ACHN (cell line): ENCODE measurements at regions not wholly inside any gene's neighbourhood (a gene's known extent, or its start where the extent isn't known, plus 50 kb on each side); places are given as distances from the start of the nearest gene placed in this dataset.
"Not testable (repeated sequence)": the region's sequence is repeated elsewhere in the genome, so short reads cannot be mapped to it uniquely, and the experiment has no call there.

Experiments used
- DNase-seq: peaks from one replicate; pipeline ENCODE4 v3.0.0-alpha.2; 2015
- in situ Hi-C: cut with HindIII; loops from 2 replicates; pipeline ENCODE4 v1.10.0; 2017; ENCODE audit warnings: low sequenced_read_pairs, low pct_ligation_motif_present, low pct_unique_long_range_greater_than_20kb

DNA sequence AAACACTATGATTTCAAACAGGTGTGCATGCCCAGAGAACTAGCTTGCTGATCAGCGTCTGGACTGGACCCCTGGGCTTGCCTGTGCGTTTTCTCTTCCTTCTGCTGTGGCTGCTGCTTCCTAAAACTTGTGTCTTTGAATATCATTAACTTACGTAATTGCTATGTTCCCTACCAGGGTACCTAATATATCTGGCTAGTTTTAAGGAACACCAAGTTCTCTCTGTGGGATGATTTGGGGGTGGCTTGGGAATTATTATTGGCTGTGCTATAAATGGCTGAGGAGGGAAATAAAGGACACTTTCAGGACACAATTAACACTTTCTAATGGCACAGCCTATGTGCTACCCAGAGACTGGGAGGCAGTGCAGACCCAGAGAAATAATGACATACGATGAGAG lies 606.0 kb upstream of the RBFOX1 start:
- in situ Hi-C loops, result no loop called here
- no peak for DNase-seq

DNA sequence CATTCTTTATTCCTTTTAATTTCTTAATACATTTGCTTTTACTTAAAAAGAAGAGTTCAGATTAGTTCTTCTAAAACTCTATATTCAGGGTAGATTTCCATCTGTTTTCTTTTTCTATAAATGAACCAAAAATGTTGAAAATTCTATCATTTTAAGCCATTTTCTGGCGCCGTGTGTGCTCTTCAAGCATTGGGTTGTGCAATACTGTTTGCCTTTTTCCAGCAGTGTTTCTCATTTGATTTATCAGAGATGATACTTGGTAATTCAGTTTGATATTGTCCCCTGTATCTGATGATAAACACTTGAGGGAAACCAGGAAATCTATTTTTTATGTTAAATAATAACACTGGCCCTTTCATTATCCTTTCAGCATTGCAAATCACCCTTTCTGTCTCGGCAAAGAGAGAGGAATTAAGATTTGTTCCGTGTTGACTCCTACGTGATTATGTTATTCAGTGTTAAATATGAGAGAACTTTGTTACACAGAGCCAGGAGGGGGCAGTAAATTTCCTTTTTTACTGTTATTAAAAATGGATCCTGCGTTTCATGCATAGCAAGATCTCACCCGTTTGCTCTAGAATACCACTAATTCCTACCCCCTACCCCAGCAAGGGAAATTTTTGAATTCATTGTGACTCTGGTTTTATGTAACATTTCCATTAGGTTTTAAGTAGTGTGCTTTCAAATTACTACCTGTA lies 606.9 kb upstream of the RBFOX1 start:
- DNase-seq, result peak; percentile 76
- in situ Hi-C loops, result no loop called here

DNA sequence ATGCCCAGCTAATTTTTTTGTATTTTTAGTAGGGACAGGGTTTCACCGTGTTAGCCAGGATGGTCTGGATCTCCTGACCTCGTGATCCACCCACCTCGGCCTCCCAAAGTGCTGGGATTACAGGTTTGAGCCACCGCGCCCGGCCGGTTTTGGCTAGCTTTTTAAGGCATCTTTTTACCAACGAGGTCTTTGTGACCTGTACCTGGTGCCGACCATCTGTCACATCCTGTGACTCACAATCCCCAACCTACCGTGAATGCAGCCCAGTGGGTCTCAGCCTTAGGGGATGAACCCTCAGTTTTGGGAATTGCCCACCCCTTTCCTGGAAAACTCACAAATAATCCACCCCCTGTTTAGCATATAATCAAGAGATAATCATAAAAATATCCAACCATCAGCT lies 607.4 kb upstream of the RBFOX1 start:
- DNase-seq, in situ Hi-C loops: not testable (repeated sequence)

DNA sequence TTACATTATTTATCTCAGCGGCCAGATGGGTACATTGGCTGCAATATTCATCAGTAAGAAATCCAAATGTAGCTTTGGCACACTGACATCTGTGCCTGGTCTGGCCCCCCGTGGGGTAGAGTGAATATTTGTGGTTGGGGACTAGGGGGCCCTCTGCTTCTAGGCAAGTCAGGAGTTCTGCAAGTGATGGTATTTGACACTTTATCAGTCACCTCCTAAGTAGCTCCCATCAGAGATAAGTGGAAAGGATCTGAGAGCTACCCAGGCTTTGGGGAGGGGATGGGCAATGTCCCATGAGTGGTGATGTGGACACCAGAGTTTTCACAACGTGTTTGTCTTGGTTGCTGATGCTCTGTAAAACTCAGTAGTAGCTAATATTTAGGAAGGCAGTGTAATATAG lies 609.9 kb upstream of the RBFOX1 start:
- no peak for DNase-seq
- in situ Hi-C loops, result loop anchor here (25.0 kb wide), 1 partner anchor 465 kb away; no protein-coding TSS in a partner anchor

DNA sequence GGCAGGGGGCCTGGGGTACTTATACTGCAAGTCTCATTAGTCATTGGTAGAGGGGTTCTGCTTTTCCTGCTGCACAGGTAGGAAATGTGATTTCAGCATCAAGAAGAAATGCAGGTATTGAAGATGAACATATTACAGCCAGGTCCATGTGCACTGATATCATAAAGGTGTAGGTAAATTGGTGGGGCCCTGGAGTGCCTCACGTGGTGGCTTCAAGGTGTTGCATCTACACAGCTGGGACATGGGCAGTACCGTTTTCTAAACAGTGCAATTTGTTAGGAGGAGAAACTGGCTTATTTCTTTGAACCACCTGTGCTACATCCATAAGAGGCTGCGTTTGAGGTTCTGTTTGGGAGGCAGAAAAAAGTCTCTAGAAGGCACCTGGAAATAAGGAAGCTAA lies 618.1 kb upstream of the RBFOX1 start:
- no peak for DNase-seq
- in situ Hi-C loops, result loop anchor here (25.0 kb wide), 1 partner anchor 473 kb away; no protein-coding TSS in a partner anchor

DNA sequence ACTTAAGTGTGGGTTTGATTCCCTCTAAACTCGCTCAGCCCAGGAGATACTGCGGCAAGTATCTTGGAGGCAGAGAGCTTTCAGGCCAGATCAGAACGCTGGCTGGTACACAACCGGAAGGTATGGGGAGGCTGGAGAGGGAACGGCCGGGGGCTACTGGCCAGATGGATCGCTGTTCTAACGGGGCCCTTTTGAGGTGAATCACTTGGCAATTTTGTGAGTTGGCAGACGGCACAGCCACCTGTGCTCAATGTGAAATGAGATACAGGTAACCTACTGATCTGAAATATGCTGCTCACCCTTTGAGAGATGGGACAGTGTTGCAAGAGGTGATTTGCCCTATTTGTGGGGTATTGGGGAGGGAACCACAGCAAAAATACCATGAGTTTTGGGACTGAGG lies 622.9 kb upstream of the RBFOX1 start:
- in situ Hi-C loops, result loop anchor here (25.0 kb wide), 1 partner anchor 478 kb away; no protein-coding TSS in a partner anchor

DNA sequence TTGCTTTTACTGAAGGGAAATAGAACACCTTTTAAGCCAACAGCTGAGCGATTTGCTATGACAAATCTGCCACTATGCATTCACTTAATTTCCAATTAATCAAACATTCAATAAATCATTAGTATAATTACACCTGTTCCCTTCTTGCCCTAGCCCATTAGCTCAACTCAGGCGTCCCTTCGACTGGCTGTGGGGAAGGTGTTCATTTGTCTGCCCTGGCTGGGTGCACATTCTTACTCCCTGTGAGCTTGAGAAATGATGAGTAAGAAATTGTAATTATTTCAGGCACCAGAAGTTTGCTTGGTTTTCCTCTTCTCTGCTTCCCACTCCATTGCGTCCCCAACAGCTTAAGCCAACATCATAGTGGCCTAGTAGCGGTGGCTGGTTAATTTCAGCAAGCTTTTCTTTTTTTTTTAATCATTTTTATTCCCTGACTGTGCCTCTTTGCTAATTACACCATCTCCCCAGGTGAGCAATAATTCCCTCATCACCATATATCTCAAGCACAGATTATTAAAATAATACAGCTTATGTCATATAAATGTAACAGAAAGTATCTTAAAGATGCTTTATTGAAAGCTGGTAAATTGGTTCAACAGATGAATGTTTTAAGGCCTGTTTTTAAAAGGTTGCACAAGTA lies 623.9 kb upstream of the RBFOX1 start:
- in situ Hi-C loops, result loop anchor here (25.0 kb wide), 1 partner anchor 479 kb away; no protein-coding TSS in a partner anchor
- no peak for DNase-seq

More for the DNA sequence above, 622.9 kb upstream of the RBFOX1 start:
- no peak for DNase-seq

DNA sequence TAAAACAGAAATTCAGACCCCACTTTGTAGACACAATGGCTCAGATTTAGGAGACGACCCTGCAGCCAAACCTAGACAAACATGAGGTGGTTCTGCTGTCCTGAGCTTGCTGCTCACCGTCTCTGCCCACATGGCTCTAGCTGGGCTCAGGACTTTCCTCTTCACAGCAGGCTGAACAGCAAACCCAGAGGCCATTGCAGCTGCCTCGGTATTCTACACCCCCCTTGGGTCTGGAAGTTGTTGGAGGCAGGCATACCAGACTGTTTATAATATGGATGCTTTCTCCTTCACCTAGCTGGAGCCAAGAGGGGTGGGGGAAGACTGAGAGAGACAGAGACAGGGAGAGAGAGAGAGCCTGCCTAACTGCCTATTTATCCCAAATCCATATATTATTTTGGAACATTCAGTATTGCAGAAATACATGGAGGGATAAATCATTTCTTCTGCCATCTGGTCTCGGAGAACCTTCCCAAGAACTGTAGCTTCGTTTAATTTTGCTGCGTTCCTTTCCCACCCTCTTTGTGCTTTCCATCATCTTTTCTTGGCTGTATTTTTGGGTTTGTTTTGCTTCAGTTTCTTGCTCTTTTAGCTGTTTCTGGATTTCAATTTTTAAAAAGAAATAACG lies 628.2 kb upstream of the RBFOX1 start:
- in situ Hi-C loops, result loop anchor here (25.0 kb wide), 1 partner anchor 483 kb away; no protein-coding TSS in a partner anchor

DNA sequence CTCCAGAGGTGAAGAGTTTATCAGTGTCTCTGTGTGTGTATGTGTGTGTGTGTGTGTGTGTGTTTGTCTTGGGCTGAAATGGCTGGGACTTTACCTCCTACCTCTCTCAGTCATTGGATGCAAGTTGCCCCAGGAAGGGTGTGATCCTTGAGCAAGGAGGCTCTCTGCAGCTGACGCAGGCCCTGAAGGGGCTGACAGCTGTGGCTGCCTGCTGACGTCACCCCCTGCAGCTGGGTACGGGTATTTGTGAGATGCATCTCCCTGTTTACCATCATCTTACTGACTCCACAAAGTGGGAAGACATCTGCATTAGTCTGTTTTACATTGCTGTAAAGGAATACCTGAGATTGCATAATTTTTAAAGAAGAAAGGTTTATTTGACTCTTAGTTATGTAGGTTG lies 631.5 kb upstream of the RBFOX1 start:
- no peak for DNase-seq
- in situ Hi-C loops, result loop anchor here (25.0 kb wide), 1 partner anchor 486 kb away; no protein-coding TSS in a partner anchor

More for the DNA sequence above, 628.2 kb upstream of the RBFOX1 start:
- no peak for DNase-seq

DNA sequence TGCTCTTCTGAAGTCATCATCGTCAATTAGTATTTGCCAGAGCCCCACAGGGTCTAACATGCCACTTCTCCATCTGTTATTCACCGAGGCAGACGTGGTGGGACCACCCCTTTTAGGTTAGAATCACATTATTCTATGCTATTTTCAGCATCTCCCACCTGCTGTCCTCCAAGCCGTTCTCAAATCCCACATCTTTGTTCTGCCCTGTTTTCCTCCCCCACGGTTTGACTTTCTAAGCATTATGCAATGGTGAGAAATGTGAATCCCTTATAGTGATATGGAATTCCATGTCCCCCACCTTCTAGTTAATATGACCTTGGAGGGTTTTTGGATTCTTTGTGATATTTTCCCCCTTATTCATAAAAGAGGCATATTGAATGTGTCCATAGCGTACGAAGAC lies 634.1 kb upstream of the RBFOX1 start:
- in situ Hi-C loops, result no loop called here
- DNase-seq, result no peak

DNA sequence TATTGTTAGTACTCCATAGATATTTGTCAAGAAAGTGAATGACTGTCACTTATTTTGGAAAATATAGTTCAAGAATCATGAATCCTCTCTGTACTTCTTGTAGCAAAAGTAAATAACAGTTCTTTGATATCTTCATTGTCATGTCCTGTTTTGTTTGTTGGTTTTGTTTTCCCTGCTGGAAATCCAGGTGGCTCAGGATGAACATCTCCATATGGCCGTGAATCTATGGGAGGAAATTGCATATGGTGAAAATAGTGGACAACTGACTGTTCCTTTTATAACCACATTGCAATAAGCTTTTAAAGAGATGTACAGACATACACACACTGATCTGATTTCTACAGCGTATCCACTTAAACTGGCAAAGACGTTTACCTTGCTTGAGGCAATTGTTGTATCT lies 637.0 kb upstream of the RBFOX1 start:
- no peak for DNase-seq
- in situ Hi-C loops, result no loop called here

DNA sequence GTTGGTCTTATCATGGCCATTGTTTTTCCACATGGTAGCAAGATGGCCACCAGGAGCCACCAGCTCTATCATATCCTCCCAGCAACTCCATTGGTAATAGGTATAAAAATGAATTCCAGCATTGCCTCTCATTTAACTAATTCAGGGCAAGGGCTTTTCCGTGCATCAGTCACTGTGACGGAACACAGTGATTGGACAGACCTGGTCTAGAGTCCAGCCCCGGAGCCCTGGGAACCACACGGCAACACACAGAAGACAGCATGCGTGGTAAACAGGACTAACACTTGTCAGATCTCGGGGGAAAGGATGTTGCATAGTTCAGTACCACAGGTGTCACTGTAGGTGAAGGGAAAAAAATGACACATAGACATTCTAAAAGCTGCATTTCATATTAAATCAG lies 638.0 kb upstream of the RBFOX1 start:
- DNase-seq, result no peak
- in situ Hi-C loops, result no loop called here

DNA sequence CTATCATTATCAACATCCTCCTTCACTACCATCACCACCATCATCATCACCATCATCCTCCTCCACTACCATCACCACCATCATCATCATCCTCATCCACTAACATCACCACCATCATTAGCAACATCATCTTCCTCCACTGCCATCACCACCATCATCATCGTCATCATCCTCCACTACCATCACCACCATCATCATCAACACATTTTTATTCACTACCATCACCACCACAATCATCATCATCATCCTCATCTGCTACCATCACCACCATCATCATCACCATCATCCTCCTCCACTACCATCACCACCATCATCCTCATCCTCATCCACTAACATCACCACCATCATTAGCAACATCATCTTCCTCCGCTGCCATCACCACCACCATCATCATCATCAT lies 639.2 kb upstream of the RBFOX1 start:
- DNase-seq, in situ Hi-C loops: not testable (repeated sequence)

DNA sequence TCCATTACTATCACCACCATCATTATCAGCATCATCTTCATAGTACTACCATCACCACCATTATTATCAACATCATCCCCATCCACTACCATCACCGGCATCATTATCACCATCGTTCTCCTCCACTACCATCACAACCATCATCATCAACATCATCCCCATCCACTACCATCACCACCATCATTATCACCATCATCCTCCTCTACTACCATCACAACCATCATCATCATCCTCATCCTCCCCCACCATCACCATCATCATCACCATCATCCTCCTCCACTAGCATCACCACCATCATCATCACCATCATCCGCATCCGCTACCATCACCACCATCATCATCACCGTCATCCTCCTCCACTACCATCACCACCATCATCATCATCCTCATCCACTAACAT lies 639.8 kb upstream of the RBFOX1 start:
- in situ Hi-C loops, result no loop called here
- no peak for DNase-seq

DNA sequence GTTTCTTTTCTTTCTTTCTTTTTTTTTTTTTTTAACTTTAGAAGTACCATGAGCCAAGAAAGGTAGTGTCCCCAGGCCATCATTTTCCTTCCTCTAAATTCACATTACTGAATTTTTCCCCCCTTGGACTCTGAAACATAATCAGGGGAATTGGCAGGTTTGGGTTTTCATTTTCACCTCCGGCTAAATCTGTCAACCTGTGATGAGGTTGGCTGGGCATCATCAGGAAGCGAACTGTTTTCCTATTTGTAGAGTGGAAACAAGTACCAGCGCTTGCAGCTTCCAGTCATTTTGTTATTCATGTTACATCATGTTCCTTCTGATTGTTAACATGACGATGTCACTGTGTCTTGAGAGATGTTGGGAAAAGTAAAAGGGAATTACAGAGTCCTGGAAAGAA lies 641.9 kb upstream of the RBFOX1 start:
- in situ Hi-C loops, result no loop called here
- no peak for DNase-seq

DNA sequence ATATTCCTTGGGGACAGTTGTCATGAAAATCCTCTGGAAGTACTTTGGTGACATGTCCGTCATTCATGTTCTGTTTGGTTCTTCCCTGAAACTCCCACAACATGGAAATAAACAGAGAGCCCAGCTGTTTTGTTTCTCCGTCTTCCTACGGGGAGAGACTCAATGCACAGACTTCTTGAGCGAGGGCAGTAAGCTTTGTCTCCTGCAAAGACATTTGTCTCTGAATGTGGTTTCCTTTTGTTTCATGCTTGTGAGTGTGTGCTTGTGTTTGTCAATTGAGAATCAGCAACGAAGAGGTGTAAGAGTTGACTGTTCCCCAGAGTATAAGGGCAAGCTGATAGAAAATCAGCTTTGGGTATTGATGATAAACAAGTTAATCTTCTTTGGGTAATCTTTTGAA lies 643.0 kb upstream of the RBFOX1 start:
- in situ Hi-C loops, result no loop called here
- no peak for DNase-seq

DNA sequence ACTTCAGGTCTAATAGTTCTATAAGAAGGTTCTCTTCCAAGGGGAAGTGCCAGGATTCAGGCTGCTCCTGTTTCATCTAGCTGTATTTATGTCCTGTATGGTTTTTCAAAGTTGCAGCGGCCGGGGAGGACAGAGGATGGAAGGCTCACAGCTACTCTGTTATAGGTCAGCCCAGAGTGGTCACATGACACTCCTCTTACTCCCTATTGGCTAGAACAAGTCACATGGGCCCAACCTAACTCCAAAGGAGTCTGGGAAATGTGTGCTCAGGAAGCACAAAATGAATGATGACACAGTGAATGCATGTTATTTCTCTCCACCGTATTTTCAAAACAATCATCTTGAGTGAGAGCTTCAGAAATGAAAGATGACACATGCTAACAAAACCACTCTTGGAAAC lies 645.1 kb upstream of the RBFOX1 start:
- no peak for DNase-seq
- in situ Hi-C loops, result no loop called here

DNA sequence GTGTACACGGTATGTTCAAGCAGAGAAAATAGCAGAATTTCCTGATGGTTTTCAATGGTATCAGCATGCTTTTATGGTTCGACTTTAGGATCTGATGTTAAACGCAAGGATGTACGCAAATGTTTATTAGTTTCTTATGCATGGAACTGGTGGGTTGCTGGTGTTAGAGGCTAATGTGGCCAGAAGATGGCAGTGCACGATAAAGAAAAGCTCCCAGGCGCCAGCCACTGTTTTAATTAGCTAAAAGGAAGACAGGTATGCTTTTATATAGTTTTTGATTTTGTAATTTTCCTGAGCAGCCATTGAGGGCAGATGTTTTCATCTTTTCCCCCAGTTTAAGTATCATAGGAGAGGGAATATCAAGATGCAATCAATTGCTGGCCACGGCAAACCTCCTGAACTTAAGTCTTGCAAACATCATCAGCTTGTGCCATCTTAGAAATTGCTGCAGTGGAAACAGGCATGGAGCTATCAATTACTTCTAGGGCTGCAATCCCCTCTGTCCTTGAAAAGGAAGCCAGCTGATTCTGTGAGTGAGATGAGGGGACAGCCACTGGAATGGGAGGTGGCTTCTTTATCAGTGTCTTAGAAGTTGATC lies 648.5 kb upstream of the RBFOX1 start:
- peak; percentile 42 for DNase-seq
- in situ Hi-C loops, result no loop called here

DNA sequence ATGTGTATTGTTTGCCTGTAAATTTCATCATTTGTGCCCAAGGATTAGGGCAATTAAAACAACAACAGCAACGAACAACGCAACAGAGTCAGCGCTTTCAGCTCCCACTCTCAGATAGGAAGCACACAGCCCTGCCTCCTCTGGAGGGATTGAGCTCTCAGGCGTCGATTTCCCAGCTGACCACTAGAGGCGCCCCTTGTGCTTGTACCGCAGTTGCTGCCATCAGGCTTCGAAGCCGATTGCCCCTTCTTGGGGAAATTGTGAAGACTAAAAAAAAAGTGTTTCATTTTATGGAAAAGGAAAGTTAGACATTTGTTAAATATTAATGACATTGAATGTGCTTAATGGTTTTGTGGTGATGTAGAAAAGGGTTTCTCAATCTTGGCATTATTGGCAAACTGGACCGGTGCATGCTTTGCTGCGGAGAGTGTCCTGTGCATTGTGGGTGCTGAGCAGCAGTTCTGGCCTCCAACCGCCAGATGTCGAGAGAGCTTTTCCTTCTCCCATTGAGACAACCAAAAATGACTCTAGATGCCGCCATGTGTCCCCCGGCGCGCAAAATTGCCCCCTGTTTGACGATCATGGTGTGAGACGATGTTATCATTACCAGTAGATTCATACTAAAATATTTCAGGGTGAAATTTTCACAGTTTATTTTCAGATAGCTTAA lies 650.4 kb upstream of the RBFOX1 start:
- peak; percentile 51 for DNase-seq
- in situ Hi-C loops, result no loop called here
